ENCODE measurements at regions not wholly inside any gene's neighbourhood (a gene's known extent, or its start where the extent isn't known, plus 50 kb on each side); places are given as distances from the start of the nearest gene placed in this dataset.
"Not testable (repeated sequence)": the region's sequence is repeated elsewhere in the genome, so short reads cannot be mapped to it uniquely, and the experiment has no call there.

DNA sequence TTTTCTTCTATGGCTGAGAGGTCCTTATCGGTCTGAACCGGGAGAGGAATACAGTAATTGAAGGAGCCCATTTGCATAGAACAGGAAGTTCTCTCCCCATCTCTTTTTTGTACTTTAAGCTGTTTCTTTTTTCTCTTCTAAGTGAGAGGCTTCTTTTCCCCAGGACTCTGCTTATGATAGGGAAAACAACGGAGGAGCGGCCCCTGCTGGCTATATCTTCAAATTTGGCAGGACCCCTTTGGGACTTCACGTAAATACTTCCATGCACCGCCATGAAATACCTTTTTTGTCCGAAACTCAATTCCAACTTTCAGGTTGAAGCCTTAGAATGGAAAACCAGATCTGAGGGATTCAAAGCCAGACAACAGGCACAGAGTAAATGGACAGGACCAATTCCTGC, 1153.0 kb upstream of the INTU start:
- H3K4me3 Mint-ChIP-seq: no peak overlapping the region
- H3K4me1 Mint-ChIP-seq (ENCODE audit: low read depth in 2 of 2): no peaks in the 10 kb centered on the region
- no peaks in the 10 kb centered on the region for H3K36me3 Mint-ChIP-seq
- no peak for ATAC-seq
- H3K27me3 Mint-ChIP-seq: no peaks in the 10 kb centered on the region
- H3K9me3 Mint-ChIP-seq: peaks cover 8% of the 10 kb centered on the region
- no peak for DNase-seq (ENCODE audit: low spot score)
- no peak overlapping the region for H3K27ac Mint-ChIP-seq

DNA sequence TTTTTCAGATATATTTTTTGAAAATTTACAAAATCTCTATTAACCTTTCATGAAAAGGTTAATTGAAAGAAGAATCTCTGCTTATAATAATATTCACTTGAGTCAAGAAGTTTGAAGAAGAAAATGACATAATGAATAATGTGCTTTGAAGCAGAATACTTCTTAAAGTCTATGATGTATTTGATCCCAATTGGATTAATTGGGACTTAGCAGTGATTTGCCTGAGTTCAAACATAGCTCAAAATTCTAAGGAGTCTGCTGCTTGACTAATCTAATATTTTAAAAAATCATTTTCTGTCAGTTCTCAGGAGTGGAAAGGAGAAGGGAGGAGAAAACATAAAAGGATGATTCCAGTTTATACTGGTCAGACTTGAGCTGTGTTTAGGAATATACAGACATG, 1150.4 kb upstream of the INTU start:
- no peaks in the 10 kb centered on the region for H3K27me3 Mint-ChIP-seq
- DNase-seq (ENCODE audit: low spot score): no peak

GRCh38 chr4:126486377-126486776, 1146.4 kb upstream of the INTU start:
- Mint-ChIP-seq H3K9me3 (peaks cover 4% of the 10 kb centered on the region), H3K27ac (no peak overlapping the region), H3K4me1 (ENCODE audit: low read depth in 2 of 2) (no peaks in the 10 kb centered on the region), H3K27me3 (no peaks in the 10 kb centered on the region), H3K36me3 (no peaks in the 10 kb centered on the region), H3K4me3 (no peak overlapping the region)
- DNase-seq (ENCODE audit: low spot score) (no peak), ATAC-seq (no peak)

More for the DNA sequence above, 1150.4 kb upstream of the INTU start:
- Mint-ChIP-seq H3K9me3 (peaks cover 9% of the 10 kb centered on the region), H3K4me1 (ENCODE audit: low read depth in 2 of 2) (no peaks in the 10 kb centered on the region), H3K36me3 (no peaks in the 10 kb centered on the region), H3K27ac (no peak overlapping the region), H3K4me3 (no peak overlapping the region)
- ATAC-seq: no peak

DNA sequence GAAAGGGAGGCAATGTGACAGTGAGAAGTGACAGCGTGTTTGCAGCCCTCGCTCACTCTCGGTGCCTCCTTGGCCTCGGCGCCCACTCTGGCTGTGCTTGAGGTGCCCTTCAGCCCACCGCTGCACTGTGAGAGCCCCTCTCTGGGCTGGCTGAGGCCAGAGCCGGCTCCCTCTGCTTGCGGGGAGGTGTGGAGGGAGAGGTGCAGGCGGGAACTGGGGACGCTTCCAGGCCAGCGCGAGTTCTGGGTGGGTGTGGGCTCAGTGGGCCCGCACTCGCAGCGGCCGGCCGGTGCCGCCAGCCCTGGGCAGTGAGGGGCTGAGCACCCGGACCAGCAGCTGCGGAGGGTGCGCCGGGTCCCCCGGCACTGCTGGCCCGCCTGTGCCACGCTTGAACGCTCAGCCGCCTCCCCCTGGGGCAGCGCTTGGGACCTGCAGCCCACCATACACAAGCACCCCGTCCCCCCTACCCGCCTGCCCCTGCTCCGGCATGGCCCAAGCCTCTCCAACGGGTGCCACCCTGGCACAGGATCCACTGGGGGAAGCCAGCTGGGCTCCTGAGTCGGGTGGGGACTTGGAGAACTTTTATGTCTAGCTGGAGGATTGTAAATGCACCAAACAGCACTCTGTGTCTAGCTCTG, 1142.8 kb upstream of the INTU start:
- Mint-ChIP-seq H3K27ac (no peak overlapping the region), H3K27me3 (no peaks in the 10 kb centered on the region), H3K9me3 (peaks cover 14% of the 10 kb centered on the region), H3K4me1 (ENCODE audit: low read depth in 2 of 2) (no peaks in the 10 kb centered on the region), H3K4me3 (no peak overlapping the region), H3K36me3 (no peaks in the 10 kb centered on the region)
- ATAC-seq: no peak
- DNase-seq (ENCODE audit: low spot score): peak; percentile 60

- no peak overlapping the region for H3K4me3 Mint-ChIP-seq
- no peaks in the 10 kb centered on the region for H3K27me3 Mint-ChIP-seq
- no peaks in the 10 kb centered on the region for H3K36me3 Mint-ChIP-seq
- ATAC-seq: no peak
- peaks cover 20% of the 10 kb centered on the region for H3K9me3 Mint-ChIP-seq
- DNase-seq (ENCODE audit: low spot score): no peak
- no peak overlapping the region for H3K27ac Mint-ChIP-seq
- no peaks in the 10 kb centered on the region for H3K4me1 Mint-ChIP-seq (ENCODE audit: low read depth in 2 of 2)
Observed at GRCh38 chr4:126495163-126495752, 1137.5 kb upstream of the INTU start.

- ATAC-seq (no peak), DNase-seq (ENCODE audit: low spot score) (no peak)
- Mint-ChIP-seq H3K9me3 (peaks cover 20% of the 10 kb centered on the region), H3K27ac (no peak overlapping the region), H3K27me3 (no peaks in the 10 kb centered on the region), H3K4me1 (ENCODE audit: low read depth in 2 of 2) (no peaks in the 10 kb centered on the region), H3K4me3 (no peak overlapping the region), H3K36me3 (no peaks in the 10 kb centered on the region)
Observed at GRCh38 chr4:126512979-126513378, 1119.8 kb upstream of the INTU start.

DNA sequence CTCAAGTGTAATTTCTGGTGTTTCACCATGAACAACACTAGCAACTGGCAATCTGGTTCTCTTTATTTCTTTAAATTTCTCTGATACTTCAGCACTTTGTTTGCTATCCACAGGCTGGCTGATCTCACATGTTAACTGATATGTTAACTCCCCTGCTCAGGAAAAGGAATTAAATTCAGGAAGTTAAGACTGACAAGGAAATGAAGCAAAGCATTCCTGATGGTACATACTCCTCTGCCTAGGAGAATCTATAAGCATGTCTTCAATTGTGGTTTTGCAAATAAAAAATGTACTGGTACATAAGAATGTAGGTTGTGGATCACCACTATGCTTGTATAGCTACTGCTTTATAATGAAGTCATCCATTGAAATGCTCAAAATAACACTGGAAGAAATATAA, 1119.2 kb upstream of the INTU start:
- Mint-ChIP-seq H3K27ac (no peak overlapping the region), H3K27me3 (no peaks in the 10 kb centered on the region), H3K4me3 (no peak overlapping the region), H3K4me1 (ENCODE audit: low read depth in 2 of 2) (no peaks in the 10 kb centered on the region), H3K9me3 (peaks cover 15% of the 10 kb centered on the region), H3K36me3 (no peaks in the 10 kb centered on the region)
- no peak for ATAC-seq
- DNase-seq (ENCODE audit: low spot score): no peak

DNA sequence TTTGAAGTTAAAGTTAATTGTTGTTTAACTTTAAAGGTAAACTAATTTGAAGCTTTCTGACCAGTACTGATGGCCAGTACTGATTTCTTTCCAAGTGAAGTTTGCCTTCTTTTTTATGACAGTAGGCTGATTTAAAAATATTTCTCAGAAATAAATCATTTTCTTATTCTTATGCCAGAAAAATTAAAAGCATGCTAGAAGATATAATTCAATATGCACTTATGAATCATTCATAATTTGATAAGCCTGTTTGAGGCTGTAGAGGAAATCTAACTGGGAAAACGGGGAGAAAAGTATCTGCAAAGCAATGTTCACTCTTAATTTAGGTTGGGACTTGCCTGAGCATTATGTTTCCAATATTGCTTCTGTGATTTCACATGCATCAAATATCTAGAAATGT, 1112.0 kb upstream of the INTU start:
- H3K9me3 Mint-ChIP-seq: peaks cover 10% of the 10 kb centered on the region
- H3K4me3 Mint-ChIP-seq: no peak overlapping the region
- H3K27me3 Mint-ChIP-seq: no peaks in the 10 kb centered on the region
- DNase-seq (ENCODE audit: low spot score) (no peak), ATAC-seq (no peak)
- H3K36me3 Mint-ChIP-seq: no peaks in the 10 kb centered on the region
- H3K4me1 Mint-ChIP-seq (ENCODE audit: low read depth in 2 of 2): no peaks in the 10 kb centered on the region
- H3K27ac Mint-ChIP-seq: no peak overlapping the region

- DNase-seq (ENCODE audit: low spot score); H3K36me3 Mint-ChIP-seq; H3K4me1 Mint-ChIP-seq (ENCODE audit: low read depth in 2 of 2); H3K27me3 Mint-ChIP-seq; ATAC-seq; H3K4me3 Mint-ChIP-seq; H3K27ac Mint-ChIP-seq: not testable (repeated sequence)
- H3K9me3 Mint-ChIP-seq: peaks cover 14% of the 10 kb centered on the region
Observed at GRCh38 chr4:126525400-126525799, 1107.4 kb upstream of the INTU start.

DNA sequence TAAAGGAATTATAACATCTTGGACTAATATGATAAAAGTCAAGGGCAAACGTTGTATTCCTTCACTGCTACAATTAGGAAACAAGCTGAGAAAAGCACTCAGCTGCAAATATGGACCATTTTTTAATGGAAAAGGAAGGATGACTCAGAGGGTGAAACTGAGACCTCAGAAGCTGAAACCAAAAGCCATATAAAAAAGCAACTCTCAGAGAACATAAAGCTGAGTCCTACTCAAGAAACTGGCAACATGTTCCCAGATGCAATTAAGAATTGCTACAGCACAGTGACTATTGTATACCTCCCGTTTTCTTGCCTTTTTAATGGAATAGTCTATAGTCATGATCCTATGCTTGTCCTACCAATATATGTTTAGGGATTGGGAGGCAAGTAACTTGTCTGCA, 1106.4 kb upstream of the INTU start:
- DNase-seq (ENCODE audit: low spot score) (no peak), ATAC-seq (no peak)
- peaks cover 14% of the 10 kb centered on the region for H3K9me3 Mint-ChIP-seq
- no peaks in the 10 kb centered on the region for H3K36me3 Mint-ChIP-seq
- H3K4me1 Mint-ChIP-seq (ENCODE audit: low read depth in 2 of 2): no peaks in the 10 kb centered on the region
- H3K27me3 Mint-ChIP-seq: no peaks in the 10 kb centered on the region
- H3K4me3 Mint-ChIP-seq: no peak overlapping the region
- H3K27ac Mint-ChIP-seq: no peak overlapping the region

DNA sequence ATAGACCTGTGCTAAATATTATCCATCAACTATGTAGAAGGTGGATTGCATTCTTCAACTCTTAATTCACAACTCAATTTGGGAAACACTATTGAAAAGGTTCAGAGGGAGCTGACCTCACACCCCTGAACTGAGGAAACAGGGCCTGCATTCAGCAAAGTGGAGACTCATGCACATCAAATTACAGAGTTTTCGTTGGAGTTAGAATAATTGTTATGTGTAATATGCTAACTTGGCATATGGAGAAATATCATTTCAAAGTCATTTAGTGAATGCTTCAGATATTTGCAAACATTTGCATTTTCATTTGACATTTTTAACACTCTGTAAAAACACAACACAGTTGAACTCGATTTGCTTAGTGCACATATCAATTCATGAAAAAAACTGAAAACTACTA, 1102.8 kb upstream of the INTU start:
- no peaks in the 10 kb centered on the region for H3K27me3 Mint-ChIP-seq
- H3K27ac Mint-ChIP-seq: no peak overlapping the region
- no peaks in the 10 kb centered on the region for H3K4me1 Mint-ChIP-seq (ENCODE audit: low read depth in 2 of 2)
- H3K9me3 Mint-ChIP-seq: peaks cover 8% of the 10 kb centered on the region
- no peaks in the 10 kb centered on the region for H3K36me3 Mint-ChIP-seq
- ATAC-seq: no peak
- no peak for DNase-seq (ENCODE audit: low spot score)
- no peak overlapping the region for H3K4me3 Mint-ChIP-seq

DNA sequence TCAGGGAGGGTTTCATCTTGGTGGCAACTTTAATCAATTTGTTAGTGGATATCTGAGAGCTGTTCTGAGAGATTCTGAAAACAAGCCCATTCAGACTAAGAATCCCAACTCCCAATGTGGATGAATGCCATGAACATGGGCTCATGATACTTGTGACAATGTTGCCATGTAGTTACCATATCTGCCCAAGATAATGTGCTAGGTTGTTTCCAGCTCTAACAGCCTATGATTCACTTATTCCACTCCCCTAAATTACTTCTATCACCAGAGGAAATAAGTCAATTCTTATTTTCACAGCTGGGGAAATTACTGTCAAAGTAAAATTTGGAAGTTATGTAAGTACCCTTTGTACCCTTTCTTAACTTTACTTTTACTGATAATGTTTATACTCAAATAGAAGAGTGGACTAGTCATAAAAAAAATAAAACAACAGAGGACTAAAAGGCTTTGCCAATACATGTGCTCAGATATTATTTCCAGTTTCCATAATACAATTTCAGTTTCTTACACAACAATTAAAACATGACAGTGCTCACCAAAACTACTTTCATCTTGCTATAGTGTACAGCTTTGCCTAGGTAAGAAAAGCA, 1101.7 kb upstream of the INTU start:
- H3K27me3 Mint-ChIP-seq: no peaks in the 10 kb centered on the region
- H3K4me3 Mint-ChIP-seq: no peak overlapping the region
- H3K36me3 Mint-ChIP-seq: no peaks in the 10 kb centered on the region
- H3K4me1 Mint-ChIP-seq (ENCODE audit: low read depth in 2 of 2): no peaks in the 10 kb centered on the region
- peaks cover 13% of the 10 kb centered on the region for H3K9me3 Mint-ChIP-seq
- no peak for DNase-seq (ENCODE audit: low spot score)
- ATAC-seq: no peak
- H3K27ac Mint-ChIP-seq: no peak overlapping the region

DNA sequence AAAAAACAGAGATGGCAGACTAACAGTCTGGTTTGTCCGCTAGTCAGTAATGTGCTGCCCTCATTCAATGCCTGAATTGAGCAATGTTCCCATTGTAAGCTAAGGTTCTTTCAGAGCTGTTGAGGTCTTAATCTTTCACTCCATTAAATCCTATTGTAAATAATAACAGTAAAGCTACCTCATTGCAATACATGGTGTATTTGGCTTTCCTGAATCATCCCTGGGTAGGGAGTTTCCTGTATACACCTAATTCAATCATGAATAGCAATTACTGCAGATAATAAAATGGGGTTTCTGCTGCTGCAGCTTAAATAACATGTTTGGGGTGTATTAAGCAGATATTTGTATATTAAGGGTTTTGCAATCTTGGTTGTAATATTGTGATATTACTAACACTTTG, 1100.2 kb upstream of the INTU start:
- no peaks in the 10 kb centered on the region for H3K4me1 Mint-ChIP-seq (ENCODE audit: low read depth in 2 of 2)
- peaks cover 10% of the 10 kb centered on the region for H3K9me3 Mint-ChIP-seq
- H3K4me3 Mint-ChIP-seq: no peak overlapping the region
- ATAC-seq: no peak
- no peak overlapping the region for H3K27ac Mint-ChIP-seq
- no peak for DNase-seq (ENCODE audit: low spot score)
- H3K36me3 Mint-ChIP-seq: no peaks in the 10 kb centered on the region
- no peaks in the 10 kb centered on the region for H3K27me3 Mint-ChIP-seq

GRCh38 chr4:126533146-126533805, 1099.5 kb upstream of the INTU start:
- ATAC-seq: no peak
- H3K4me1 Mint-ChIP-seq (ENCODE audit: low read depth in 2 of 2): no peaks in the 10 kb centered on the region
- H3K9me3 Mint-ChIP-seq: peaks cover 6% of the 10 kb centered on the region
- no peak overlapping the region for H3K27ac Mint-ChIP-seq
- DNase-seq (ENCODE audit: low spot score): no peak
- no peaks in the 10 kb centered on the region for H3K36me3 Mint-ChIP-seq
- no peaks in the 10 kb centered on the region for H3K27me3 Mint-ChIP-seq
- H3K4me3 Mint-ChIP-seq: no peak overlapping the region

Data from natural killer cell treated with Interleukin-12 subunit alpha and Interleukin-12 subunit beta and Interleukin-15 and Interleukin-18, amount 100 ng/mL, for 72 hours (primary cell).